ENCODE measurements at regions not wholly inside any gene's neighbourhood (a gene's known extent, or its start where the extent isn't known, plus 50 kb on each side); places are given as distances from the start of the nearest gene placed in this dataset.

- H3K79me2 ChIP-seq (ENCODE audit: control insufficient read depth, insufficient read depth, low read length): peaks cover 5% of the 10 kb centered on the region; the same call in 2 of the 3 replicates
- CTCF ChIA-PET (ENCODE audit: low intra/inter-chr PET ratio): no interaction called here
- H3K9ac ChIP-seq (ENCODE audit: insufficient read depth in 1 of 2, low read depth in 2 of 2, low read length in 2 of 2): no peak overlapping the region
- BruUV-seq (replicated peaks): no TSS peak
- no peaks in the 10 kb centered on the region for H3K9me1 ChIP-seq (ENCODE audit: control insufficient read depth, insufficient read depth, low read length)
- no peak overlapping the region for H2AFZ ChIP-seq (ENCODE audit: low read depth, low read length)
- FAIRE-seq (no peak), DNase-seq (ENCODE audit: extremely low read depth in 1 of 4, low spot score in 3 of 4) (no peak), ATAC-seq (no peak)
- peaks cover 6% of the 10 kb centered on the region; the same call in 1 of the 2 replicates for H3K9me3 ChIP-seq (replicated peaks; ENCODE audit: control insufficient read depth, insufficient read depth, low read depth, low read length)
- no peaks in the 10 kb centered on the region; a peak in 1 of 5 replicates for H3K4me1 ChIP-seq (replicated peaks in 1 of 2; ENCODE audit: control insufficient read depth in 2 of 2, insufficient read depth in 2 of 2, low read length in 2 of 2)
- WGBS (ENCODE audit: insufficient coverage, low coverage, missing lambda C conversion rate): 13% methylated on average over 1 of the region's 1 CpG
- H3K27ac ChIP-seq (ENCODE audit: extremely low read depth, low read depth, low read length): no peak overlapping the region
- no peak overlapping the region for H3K4me2 ChIP-seq (ENCODE audit: insufficient read depth, low read length)
- intact Hi-C loops (cut with micrococcal nuclease): no loop called here
- H4K20me1 ChIP-seq (replicated peaks; ENCODE audit: control insufficient read depth, insufficient read depth, low read length): no peaks in the 10 kb centered on the region
- H3K36me3 ChIP-seq (ENCODE audit: control insufficient read depth, insufficient read depth, low read length): no peaks in the 10 kb centered on the region
- in situ Hi-C loops (cut with MboI): no loop called here
- no peak overlapping the region for H3K4me3 ChIP-seq
- POLR2A ChIA-PET: interaction anchor here (0.6 kb wide), 1 partner anchor 145 kb away, joined by 3 read pairs; no protein-coding TSS in a partner anchor
- no peaks in the 10 kb centered on the region for H3K27me3 ChIP-seq (ENCODE audit: control insufficient read depth in 2 of 2, insufficient read depth in 2 of 2, low read length in 2 of 2)
- TF ChIP-seq ZSCAN29 (IDR thresholded peaks at IDR 0.05): no peak
- TF ChIP-seq CBFB (CRISPR knock-in tag; IDR thresholded peaks at IDR 0.05): no peak
- TF ChIP-seq ZNF146 (CRISPR knock-in tag; IDR thresholded peaks at IDR 0.05; ENCODE audit: unreplicated experiment): no peak
- peak; percentile 43 for TF ChIP-seq MAFF (IDR thresholded peaks at IDR 0.05; ENCODE audit: low read length)
- TF ChIP-seq E2F6 (IDR thresholded peaks at IDR 0.05; ENCODE audit: borderline replicate concordance in 1 of 2, extremely low read depth in 1 of 2, insufficient read depth in 1 of 2, insufficient read length in 1 of 2, low read depth in 1 of 2, low read length in 1 of 2, poor library complexity in 1 of 2, severe bottlenecking in 1 of 2): no peak
- TF ChIP-seq ZBTB5 (IDR thresholded peaks at IDR 0.05): no peak
- peak; percentile 64; the same call in 1 of the 2 replicates for TF ChIP-seq ZNF316 (IDR thresholded peaks at IDR 0.05)
- no peak for TF ChIP-seq ZNF609 (CRISPR knock-in tag; IDR thresholded peaks at IDR 0.05; ENCODE audit: borderline replicate concordance)
- no peak for TF ChIP-seq ZC3H11A (IDR thresholded peaks at IDR 0.05; ENCODE audit: low read depth, low read length)
- TF ChIP-seq KLF16 (IDR thresholded peaks at IDR 0.05): no peak
- no peak for TF ChIP-seq DEAF1 (CRISPR knock-in tag; IDR thresholded peaks at IDR 0.05)
- no peak for TF ChIP-seq GTF2B (IDR thresholded peaks at IDR 0.05; ENCODE audit: extremely low read depth, insufficient read length)
- TF ChIP-seq EZH2 (IDR thresholded peaks at IDR 0.05; ENCODE audit: borderline replicate concordance, low read depth, low read length): no peak
Measured at GRCh38 chr21:19475525-19475924, 1071.9 kb upstream of the TMPRSS15 start.

Measured in K562 (cell line).